Retinal pigment epithelial cell (primary cell): ENCODE measurements at regions not wholly inside any gene's neighbourhood (a gene's known extent, or its start where the extent isn't known, plus 50 kb on each side); places are given as distances from the start of the nearest gene placed in this dataset.

Source experiments
- DNase-seq: peaks from one replicate; pipeline ENCODE4 v3.0.0-alpha.2; 2010; ENCODE audit warnings: low read depth
- H3K4me3 ChIP-seq: 2 replicates; pipeline ENCODE4 v1.5.1; 2011; ENCODE audit warnings: mild to moderate bottlenecking, low read length, control low read depth, moderate library complexity
- TF ChIP-seq, protein P1 (sequence below): conservative IDR thresholded peaks from 2 replicates; pipeline ENCODE4 v1.5.1; 2011; ENCODE audit warnings: low read depth, low read length, control low read depth, inconsistent platforms

- H3K4me3 ChIP-seq: no peak overlapping the region
- TF ChIP-seq, protein P1, sequence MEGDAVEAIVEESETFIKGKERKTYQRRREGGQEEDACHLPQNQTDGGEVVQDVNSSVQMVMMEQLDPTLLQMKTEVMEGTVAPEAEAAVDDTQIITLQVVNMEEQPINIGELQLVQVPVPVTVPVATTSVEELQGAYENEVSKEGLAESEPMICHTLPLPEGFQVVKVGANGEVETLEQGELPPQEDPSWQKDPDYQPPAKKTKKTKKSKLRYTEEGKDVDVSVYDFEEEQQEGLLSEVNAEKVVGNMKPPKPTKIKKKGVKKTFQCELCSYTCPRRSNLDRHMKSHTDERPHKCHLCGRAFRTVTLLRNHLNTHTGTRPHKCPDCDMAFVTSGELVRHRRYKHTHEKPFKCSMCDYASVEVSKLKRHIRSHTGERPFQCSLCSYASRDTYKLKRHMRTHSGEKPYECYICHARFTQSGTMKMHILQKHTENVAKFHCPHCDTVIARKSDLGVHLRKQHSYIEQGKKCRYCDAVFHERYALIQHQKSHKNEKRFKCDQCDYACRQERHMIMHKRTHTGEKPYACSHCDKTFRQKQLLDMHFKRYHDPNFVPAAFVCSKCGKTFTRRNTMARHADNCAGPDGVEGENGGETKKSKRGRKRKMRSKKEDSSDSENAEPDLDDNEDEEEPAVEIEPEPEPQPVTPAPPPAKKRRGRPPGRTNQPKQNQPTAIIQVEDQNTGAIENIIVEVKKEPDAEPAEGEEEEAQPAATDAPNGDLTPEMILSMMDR: no peak
- no peak for DNase-seq
These were observed 111.5 kb downstream of the RMI2 start for GRCh38 chr16:11456741-11457140.

GRCh38 chr16:11459722-11460121 is 114.5 kb downstream of the RMI2 start:
- no peak for DNase-seq
- TF ChIP-seq, protein P1: no peak
- no peak overlapping the region for H3K4me3 ChIP-seq

- DNase-seq: no peak
- H3K4me3 ChIP-seq: no peak overlapping the region
- TF ChIP-seq, protein P1: no peak
These were observed 115.7 kb downstream of the RMI2 start for GRCh38 chr16:11460820-11461594.

GRCh38 chr16:11461595-11461990 is 116.3 kb downstream of the RMI2 start:
- TF ChIP-seq, protein P1: no peak
- H3K4me3 ChIP-seq: no peak overlapping the region
- DNase-seq: no peak

GRCh38 chr16:11462036-11462435 is 116.8 kb downstream of the RMI2 start:
- TF ChIP-seq, protein P1: no peak
- no peak for DNase-seq
- no peak overlapping the region for H3K4me3 ChIP-seq

DNA sequence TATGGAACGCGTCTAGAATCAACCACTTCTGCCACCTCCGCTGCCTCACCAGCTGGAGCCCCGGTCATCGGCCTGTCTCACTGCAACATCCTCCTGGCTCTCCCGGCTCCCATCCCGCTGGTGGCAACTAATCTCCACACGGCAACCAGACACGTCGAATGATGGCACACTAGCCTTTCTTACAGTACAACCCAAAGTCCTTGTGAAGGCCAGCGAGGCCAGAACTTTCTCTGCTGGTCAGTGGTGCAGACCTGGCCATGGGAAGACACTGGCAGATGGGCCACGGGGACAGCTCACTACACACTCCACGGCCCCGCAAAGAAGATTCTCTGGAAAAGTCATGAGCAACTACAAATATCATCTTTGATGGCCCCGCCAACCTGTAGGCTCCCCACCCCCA is 117.6 kb downstream of the RMI2 start:
- no peak for DNase-seq
- TF ChIP-seq, protein P1: no peak
- no peak overlapping the region for H3K4me3 ChIP-seq

DNA sequence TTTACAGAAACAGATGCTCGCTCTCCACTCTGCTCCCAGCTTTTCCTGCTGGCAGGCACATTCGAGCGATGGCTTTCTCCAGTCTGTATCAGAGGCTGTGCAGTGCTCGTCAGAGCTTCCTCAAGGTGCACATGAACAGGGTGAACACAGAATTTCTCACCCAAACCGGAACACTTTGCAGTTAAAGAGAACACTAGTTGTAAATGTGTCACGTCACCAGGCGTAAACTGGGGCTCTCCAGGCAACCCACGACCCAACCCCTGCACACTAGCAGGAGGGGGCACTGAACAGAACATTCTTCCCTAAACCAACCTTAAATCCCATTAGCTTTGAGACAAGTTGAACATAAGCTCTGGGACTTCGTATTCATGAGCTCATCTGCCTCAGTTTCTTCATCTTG is 119.0 kb downstream of the RMI2 start:
- no peak overlapping the region for H3K4me3 ChIP-seq
- TF ChIP-seq, protein P1: no peak
- no peak for DNase-seq
